COLO829 (cell line): ENCODE measurements at regions not wholly inside any gene's neighbourhood (a gene's known extent, or its start where the extent isn't known, plus 50 kb on each side); places are given as distances from the start of the nearest gene placed in this dataset.
"Not testable (repeated sequence)": the region's sequence is repeated elsewhere in the genome, so short reads cannot be mapped to it uniquely, and the experiment has no call there.

Source experiments
- DNase-seq: peaks from one replicate; pipeline ENCODE4 v3.0.0; 2012; ENCODE audit warnings: low spot score

DNA sequence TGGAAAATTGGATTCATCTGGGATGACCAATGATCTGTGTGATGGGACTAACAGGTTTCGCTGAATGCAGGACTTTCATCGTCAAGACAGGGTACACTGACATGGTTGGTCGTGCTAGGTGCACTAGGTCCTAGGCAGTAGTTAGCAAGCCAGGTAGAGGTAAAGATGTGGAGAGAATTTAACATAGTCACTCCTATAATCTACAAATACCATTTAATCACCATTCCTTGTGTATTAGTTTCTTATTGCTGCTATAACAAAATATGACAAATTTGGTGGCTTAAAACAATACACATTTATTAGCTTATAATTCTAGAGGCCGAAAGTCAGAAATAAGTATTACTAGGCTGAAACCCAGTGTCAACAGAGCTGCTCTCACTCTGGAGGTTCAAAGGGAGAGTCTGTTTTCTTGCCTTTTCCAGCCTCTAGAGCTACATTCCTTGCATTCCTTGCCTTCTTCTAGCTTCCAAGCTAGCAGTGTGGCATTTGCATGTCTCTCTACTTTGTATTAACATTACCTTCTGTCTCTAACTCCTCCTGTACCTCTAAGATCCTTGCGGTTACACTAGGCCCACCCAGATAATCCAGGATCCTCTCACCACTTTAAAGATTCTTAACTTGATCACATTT lies 98.7 kb upstream of the GRIA3 start:
- DNase-seq, result no peak

DNA sequence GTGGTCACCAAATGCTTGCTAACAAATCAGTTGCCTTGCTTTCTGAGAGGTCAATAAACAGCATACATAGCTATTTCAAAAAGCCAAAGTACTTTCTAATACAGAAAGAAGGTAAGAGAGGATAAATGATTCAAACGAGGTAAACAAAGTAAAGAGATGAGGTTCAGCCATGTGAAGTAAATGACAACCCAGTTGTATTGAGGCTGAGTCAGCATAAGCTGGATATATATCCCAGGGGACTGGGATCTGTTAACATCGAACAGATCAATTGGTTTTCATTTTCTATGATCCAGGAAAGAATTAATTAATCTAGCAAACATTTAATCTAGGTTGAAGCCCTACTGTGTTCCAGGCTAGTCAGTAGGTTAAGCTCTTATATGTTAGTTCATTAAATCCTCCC lies 97.3 kb upstream of the GRIA3 start:
- DNase-seq, result no peak

- no peak for DNase-seq
Observed at GRCh38 chrX:123087326-123087725, 96.8 kb upstream of the GRIA3 start.

- no peak for DNase-seq
Observed at GRCh38 chrX:123088331-123088730, 95.7 kb upstream of the GRIA3 start.

- no peak for DNase-seq
Observed at GRCh38 chrX:123088930-123089329, 95.1 kb upstream of the GRIA3 start.

DNA sequence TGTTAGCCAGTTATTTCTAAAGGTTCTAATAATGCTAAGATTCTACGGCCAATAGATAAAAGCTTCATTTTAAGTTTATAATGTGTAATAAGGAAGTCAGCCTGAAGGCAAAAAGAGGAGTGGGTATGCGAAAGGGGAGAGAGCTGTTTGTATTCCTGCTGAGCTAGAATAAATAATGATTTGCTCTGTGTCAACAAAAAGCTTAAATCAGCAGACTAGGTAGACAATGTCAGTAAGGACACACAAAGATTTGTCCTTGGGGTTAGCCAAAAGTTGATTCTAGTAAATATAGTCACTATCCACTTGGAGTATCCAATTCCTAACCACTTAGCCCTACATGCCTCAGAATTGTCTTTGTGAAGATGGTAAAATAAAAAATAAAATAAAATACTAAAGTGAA lies 90.3 kb upstream of the GRIA3 start:
- DNase-seq, result no peak

- no peak for DNase-seq
Observed at GRCh38 chrX:123108513-123109427, 75.3 kb upstream of the GRIA3 start.

DNA sequence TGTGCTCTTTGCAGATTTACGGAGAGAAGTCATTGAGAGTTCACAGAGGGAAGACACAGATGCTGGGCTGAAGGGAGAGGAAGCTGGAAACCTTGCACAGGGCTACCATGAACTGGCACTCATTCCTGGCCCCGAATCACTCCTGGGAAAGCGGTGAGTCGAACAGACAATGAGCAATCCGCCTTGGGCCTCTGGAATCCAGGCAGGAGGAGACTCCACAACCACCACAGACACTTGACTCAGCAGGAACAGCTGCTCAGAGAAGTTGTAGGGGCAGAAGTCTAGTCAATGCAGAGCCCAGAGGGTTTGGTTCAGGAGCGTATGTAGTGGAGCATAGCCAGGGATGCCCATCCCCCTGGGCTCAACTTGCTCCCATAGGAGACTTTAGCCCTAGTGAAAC lies 62.8 kb upstream of the GRIA3 start:
- DNase-seq, result no peak

DNA sequence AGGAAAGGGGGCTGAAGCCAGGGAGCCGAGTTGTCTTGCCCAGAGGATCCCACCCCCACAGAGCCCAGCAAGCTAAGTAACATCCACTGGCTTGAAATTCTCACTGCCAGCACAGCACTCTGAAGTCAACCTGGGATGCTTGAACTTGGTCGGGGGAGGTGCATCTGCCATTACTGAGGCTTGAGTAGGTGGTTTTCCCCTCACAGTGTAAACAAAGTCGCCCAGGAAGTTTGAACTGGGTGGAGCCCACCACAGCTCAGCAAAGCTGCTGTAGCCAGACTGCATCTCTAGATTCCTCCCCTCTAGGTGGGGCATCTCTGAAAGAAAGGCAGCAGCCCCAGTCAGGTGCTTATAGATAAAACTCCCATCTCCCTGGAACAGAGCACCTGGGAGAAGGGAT lies 54.3 kb upstream of the GRIA3 start:
- not testable (repeated sequence) for DNase-seq
